ENCODE measurements at regions not wholly inside any gene's neighbourhood (a gene's known extent, or its start where the extent isn't known, plus 50 kb on each side); places are given as distances from the start of the nearest gene placed in this dataset.

- no peak for TF ChIP-seq ZNF274 (IDR thresholded peaks at IDR 0.05; ENCODE audit: low read depth, low read length)
- TF ChIP-seq SUZ12 (IDR thresholded peaks at IDR 0.05; ENCODE audit: extremely low read depth, insufficient read depth, insufficient read length): no peak
Measured at GRCh38 chr5:6900247-6901227, 187.3 kb downstream of the TENT4A start.
